Testis (tissue), 2 donors: ENCODE measurements at regions not wholly inside any gene's neighbourhood (a gene's known extent, or its start where the extent isn't known, plus 50 kb on each side); places are given as distances from the start of the nearest gene placed in this dataset.

Experiments
- POLR2A ChIP-seq: fragments of 450-650 bp; IDR thresholded peaks from one replicate; pipeline ENCODE4 v1.6.1; 2017; ENCODE audit warnings: antibody characterized with exemption, mild to moderate bottlenecking, moderate library complexity
- TF ChIP-seq, protein P1 (sequence below), 3 experiments: fragments of 450-650 bp in 2 of 3; fragments of 200-600 bp in 1 of 3; sonication (generic) in 1 of 3; IDR thresholded peaks; one replicate each; pipeline ENCODE4 v1.5.1; 2016 to 2019; ENCODE audit warnings: antibody characterized with exemption in 3 of 3, mild to moderate bottlenecking in 2 of 3, moderate library complexity in 1 of 3

- TF ChIP-seq, protein P1, sequence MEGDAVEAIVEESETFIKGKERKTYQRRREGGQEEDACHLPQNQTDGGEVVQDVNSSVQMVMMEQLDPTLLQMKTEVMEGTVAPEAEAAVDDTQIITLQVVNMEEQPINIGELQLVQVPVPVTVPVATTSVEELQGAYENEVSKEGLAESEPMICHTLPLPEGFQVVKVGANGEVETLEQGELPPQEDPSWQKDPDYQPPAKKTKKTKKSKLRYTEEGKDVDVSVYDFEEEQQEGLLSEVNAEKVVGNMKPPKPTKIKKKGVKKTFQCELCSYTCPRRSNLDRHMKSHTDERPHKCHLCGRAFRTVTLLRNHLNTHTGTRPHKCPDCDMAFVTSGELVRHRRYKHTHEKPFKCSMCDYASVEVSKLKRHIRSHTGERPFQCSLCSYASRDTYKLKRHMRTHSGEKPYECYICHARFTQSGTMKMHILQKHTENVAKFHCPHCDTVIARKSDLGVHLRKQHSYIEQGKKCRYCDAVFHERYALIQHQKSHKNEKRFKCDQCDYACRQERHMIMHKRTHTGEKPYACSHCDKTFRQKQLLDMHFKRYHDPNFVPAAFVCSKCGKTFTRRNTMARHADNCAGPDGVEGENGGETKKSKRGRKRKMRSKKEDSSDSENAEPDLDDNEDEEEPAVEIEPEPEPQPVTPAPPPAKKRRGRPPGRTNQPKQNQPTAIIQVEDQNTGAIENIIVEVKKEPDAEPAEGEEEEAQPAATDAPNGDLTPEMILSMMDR (IDR thresholded peaks at IDR 0.05) = no peak
- no peak for TF ChIP-seq POLR2A
These were observed 448.7 kb downstream of the EPHA4 start for GRCh38 chr2:221123396-221123795.
